ENCODE measurements at regions not wholly inside any gene's neighbourhood (a gene's known extent, or its start where the extent isn't known, plus 50 kb on each side); places are given as distances from the start of the nearest gene placed in this dataset.

DNA sequence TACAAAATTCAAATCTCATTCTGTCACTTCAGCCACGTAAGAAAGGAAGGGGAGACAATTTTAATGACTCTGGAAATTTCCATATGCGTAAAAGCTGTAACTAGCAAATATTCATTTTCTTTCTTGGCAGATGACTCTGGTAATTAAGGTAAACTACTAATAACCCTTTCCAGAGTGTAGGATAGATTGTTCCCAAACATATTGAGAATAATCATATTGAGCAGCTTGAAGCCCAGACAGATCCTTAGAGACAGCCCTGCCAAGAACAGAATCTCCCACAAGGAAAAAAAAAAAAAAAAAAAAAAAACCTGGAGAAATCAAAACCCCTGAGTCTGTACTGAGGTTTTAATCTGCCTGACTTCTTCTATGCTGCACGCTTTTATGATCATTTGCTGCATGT is 163.6 kb upstream of the TMPO start:
- TF ChIP-seq, protein P1, sequence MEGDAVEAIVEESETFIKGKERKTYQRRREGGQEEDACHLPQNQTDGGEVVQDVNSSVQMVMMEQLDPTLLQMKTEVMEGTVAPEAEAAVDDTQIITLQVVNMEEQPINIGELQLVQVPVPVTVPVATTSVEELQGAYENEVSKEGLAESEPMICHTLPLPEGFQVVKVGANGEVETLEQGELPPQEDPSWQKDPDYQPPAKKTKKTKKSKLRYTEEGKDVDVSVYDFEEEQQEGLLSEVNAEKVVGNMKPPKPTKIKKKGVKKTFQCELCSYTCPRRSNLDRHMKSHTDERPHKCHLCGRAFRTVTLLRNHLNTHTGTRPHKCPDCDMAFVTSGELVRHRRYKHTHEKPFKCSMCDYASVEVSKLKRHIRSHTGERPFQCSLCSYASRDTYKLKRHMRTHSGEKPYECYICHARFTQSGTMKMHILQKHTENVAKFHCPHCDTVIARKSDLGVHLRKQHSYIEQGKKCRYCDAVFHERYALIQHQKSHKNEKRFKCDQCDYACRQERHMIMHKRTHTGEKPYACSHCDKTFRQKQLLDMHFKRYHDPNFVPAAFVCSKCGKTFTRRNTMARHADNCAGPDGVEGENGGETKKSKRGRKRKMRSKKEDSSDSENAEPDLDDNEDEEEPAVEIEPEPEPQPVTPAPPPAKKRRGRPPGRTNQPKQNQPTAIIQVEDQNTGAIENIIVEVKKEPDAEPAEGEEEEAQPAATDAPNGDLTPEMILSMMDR (IDR thresholded peaks at IDR 0.05; ENCODE audit: low read length), result no peak
- no peak for TF ChIP-seq EZH2 (IDR thresholded peaks at IDR 0.05; ENCODE audit: borderline replicate concordance, low read length)
